Smooth muscle cell (in vitro differentiated cells): ENCODE measurements at regions not wholly inside any gene's neighbourhood (a gene's known extent, or its start where the extent isn't known, plus 50 kb on each side); places are given as distances from the start of the nearest gene placed in this dataset.

ENCODE experiments used
- DNase-seq: peaks from one replicate; lab custom pipeline; 2025; ENCODE audit not compliant: unreplicated experiment; lab: John Stamatoyannopoulos, UW
- H2AFZ ChIP-seq: fragments of 200-600 bp; sonication (generic); 2 replicates; pipeline ENCODE4 v1.6.0; 2016; ENCODE audit warnings: antibody characterized with exemption, low read depth, mild to moderate bottlenecking
- H3F3A ChIP-seq: fragments of 200-600 bp; sonication (generic); 2 replicates; pipeline ENCODE4 v1.6.0; 2017; ENCODE audit warnings: antibody characterized with exemption, low read depth
- H3K27ac ChIP-seq: fragments of 200-600 bp; sonication (generic); 2 replicates; pipeline ENCODE4 v1.5.1; 2016; ENCODE audit warnings: low read depth, mild to moderate bottlenecking
- H3K27me3 ChIP-seq: fragments of 200-600 bp; sonication (generic); 2 replicates; pipeline ENCODE4 v1.6.1; 2016; ENCODE audit warnings: low read depth, mild to moderate bottlenecking
- H3K36me3 ChIP-seq: fragments of 200-600 bp; sonication (generic); 2 replicates; pipeline ENCODE4 v1.5.1; 2016; ENCODE audit warnings: low read depth
- H3K4me1 ChIP-seq: fragments of 200-600 bp; sonication (generic); 2 replicates; pipeline ENCODE4 v1.5.1; 2016; ENCODE audit warnings: low read depth
- H3K4me2 ChIP-seq: fragments of 200-600 bp; sonication (generic); 2 replicates; pipeline ENCODE4 v1.6.0; 2016; ENCODE audit warnings: mild to moderate bottlenecking
- H3K4me3 ChIP-seq: fragments of 200-600 bp; sonication (generic); 2 replicates; pipeline ENCODE4 v1.5.1; 2016; ENCODE audit warnings: mild to moderate bottlenecking
- H3K79me2 ChIP-seq: fragments of 200-600 bp; sonication (generic); 2 replicates; pipeline ENCODE4 v1.6.0; 2016; ENCODE audit warnings: low read depth, mild to moderate bottlenecking
- H3K9ac ChIP-seq: fragments of 200-600 bp; sonication (generic); 2 replicates; pipeline ENCODE4 v1.6.0; 2016; ENCODE audit warnings: low read depth
- H3K9me3 ChIP-seq: fragments of 200-600 bp; sonication (generic); replicated peaks from 2 replicates; pipeline ENCODE4 v1.5.1; 2016; ENCODE audit warnings: low read depth
- H4K20me1 ChIP-seq: fragments of 200-600 bp; sonication (generic); 2 replicates; pipeline ENCODE4 v1.6.0; 2016; ENCODE audit warnings: low read depth
- WGBS: methylation state at CpG from one replicate; pipeline ENCODE4 v1.1.7; 2016; ENCODE audit warnings: low lambda C conversion rate; 5-methylcytosine and 5-hydroxymethylcytosine counted together
- TF ChIP-seq, protein P1 (sequence below): fragments of 200-600 bp; sonication (generic); IDR thresholded peaks from 2 replicates; pipeline ENCODE4 v1.5.1; 2017; ENCODE audit warnings: borderline replicate concordance, mild to moderate bottlenecking, antibody characterized with exemption; ENCODE audit not compliant: insufficient read depth, poor library complexity, severe bottlenecking

DNA sequence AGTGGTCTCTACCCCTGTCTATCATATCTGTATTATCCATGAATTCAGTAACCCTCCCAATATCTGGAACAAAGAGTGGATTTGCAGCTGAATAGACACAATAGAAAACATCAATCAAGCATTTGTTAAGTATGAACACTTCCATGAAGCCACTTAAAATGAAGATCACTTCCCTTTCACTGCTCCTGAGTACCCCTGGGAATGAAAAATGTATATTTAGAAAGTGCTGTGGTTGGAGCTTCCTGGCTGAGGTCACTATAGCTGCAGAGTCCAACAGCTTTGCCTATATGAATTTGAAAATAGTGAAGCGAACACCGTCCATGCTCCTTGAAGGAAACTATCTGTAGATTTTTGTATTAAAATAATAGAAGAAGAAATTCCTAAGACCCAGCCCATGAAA lies 227.0 kb downstream of the DTHD1 start:
- Histone ChIP-seq H3K9me3 (no peaks in the 10 kb centered on the region), H3K36me3 (no peaks in the 10 kb centered on the region), H4K20me1 (no peaks in the 10 kb centered on the region), H2AFZ (no peak overlapping the region), H3K9ac (no peak overlapping the region), H3K27ac (no peak overlapping the region), H3K4me3 (no peak overlapping the region), H3K4me1 (no peaks in the 10 kb centered on the region), H3K4me2 (no peak overlapping the region), H3K79me2 (no peaks in the 10 kb centered on the region), H3K27me3 (no peaks in the 10 kb centered on the region), H3F3A (no peaks in the 10 kb centered on the region)
- WGBS = 96% methylated on average over 2 of the region's 2 CpGs
- no peak for DNase-seq
- TF ChIP-seq, protein P1, sequence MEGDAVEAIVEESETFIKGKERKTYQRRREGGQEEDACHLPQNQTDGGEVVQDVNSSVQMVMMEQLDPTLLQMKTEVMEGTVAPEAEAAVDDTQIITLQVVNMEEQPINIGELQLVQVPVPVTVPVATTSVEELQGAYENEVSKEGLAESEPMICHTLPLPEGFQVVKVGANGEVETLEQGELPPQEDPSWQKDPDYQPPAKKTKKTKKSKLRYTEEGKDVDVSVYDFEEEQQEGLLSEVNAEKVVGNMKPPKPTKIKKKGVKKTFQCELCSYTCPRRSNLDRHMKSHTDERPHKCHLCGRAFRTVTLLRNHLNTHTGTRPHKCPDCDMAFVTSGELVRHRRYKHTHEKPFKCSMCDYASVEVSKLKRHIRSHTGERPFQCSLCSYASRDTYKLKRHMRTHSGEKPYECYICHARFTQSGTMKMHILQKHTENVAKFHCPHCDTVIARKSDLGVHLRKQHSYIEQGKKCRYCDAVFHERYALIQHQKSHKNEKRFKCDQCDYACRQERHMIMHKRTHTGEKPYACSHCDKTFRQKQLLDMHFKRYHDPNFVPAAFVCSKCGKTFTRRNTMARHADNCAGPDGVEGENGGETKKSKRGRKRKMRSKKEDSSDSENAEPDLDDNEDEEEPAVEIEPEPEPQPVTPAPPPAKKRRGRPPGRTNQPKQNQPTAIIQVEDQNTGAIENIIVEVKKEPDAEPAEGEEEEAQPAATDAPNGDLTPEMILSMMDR = no peak

DNA sequence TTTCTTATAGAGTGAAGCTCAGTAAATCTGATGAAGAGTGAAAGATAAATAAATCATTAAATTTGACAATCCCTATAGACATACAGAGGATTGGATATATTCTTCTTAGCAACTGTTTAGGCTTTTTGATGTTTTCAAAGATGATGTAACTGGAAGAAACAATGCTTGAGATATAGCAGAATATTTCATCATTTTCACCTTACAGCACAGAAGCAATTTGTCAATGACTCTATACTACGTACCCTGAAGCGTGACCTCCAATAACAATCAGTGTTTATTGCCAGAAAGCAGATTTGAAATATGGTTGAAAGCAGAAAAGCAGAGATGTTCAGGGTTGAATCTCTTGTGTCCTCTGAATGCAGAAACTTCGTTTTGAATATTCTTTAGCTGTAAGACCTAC lies 228.4 kb downstream of the DTHD1 start:
- Histone ChIP-seq H3K4me1 (no peaks in the 10 kb centered on the region), H4K20me1 (no peaks in the 10 kb centered on the region), H2AFZ (no peak overlapping the region), H3K4me2 (no peak overlapping the region), H3K4me3 (no peak overlapping the region), H3K27ac (no peak overlapping the region), H3K27me3 (no peaks in the 10 kb centered on the region), H3K36me3 (no peaks in the 10 kb centered on the region), H3K9ac (no peak overlapping the region), H3F3A (no peaks in the 10 kb centered on the region), H3K79me2 (no peaks in the 10 kb centered on the region), H3K9me3 (no peaks in the 10 kb centered on the region)
- TF ChIP-seq, protein P1 = no peak
- no peak for DNase-seq
- WGBS = 92% methylated on average over 3 of the region's 3 CpGs

DNA sequence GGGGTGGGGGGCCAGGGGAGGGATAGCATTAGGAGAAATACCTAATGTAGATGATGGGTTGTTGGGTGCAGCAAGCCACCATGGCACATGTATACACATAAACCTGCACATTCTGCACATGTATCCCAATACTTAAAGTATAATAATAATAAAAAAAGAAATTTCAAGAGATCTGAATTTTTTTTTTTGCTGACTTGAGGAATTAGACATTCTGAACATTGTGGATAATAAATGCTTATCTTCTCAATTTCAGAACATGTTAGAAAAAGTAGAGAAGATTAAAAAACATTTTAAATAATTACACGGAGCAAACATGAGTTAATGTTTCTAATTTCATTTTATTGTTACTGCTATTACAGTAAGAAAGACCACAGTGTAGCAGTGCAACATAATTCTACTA lies 230.4 kb downstream of the DTHD1 start:
- no peak overlapping the region for H2AFZ ChIP-seq
- 94% methylated on average over 1 of the region's 1 CpG for WGBS
- no peaks in the 10 kb centered on the region for H3K36me3 ChIP-seq
- no peaks in the 10 kb centered on the region for H4K20me1 ChIP-seq
- H3K9ac ChIP-seq = no peak overlapping the region
- no peak for DNase-seq
- H3K27me3 ChIP-seq = no peaks in the 10 kb centered on the region
- no peak overlapping the region for H3K4me2 ChIP-seq
- H3K4me1 ChIP-seq = no peaks in the 10 kb centered on the region
- no peaks in the 10 kb centered on the region for H3K9me3 ChIP-seq
- no peak overlapping the region for H3K27ac ChIP-seq
- H3K79me2 ChIP-seq = no peaks in the 10 kb centered on the region
- no peak overlapping the region for H3K4me3 ChIP-seq
- no peaks in the 10 kb centered on the region for H3F3A ChIP-seq
- TF ChIP-seq, protein P1 = no peak

DNA sequence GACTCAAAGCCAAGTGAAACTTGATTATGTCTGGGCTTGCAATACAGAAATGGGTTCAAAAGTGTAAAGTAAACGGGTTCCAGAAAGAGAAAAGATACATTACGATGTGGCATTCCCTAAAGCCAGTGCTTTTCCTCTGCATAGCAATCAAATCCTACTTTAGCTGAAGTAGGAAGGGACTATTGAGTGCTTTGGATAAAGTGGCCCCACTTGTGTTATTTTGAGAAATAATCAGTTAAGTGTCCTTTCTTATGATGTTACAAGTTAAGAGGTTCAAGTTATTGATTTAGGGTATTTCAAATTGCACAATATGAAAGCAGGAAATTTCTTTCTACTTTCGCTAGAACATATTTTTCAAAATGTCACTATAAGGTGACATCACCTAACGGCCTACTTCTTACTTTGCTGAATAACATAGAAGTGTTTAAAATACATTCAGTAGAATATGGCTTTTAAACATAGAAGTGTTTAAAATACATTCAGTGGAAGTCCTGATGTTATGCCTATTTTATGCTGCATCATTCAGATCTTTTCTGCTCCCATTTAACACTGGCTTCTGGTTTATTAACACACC lies 235.2 kb downstream of the DTHD1 start:
- H3K9ac ChIP-seq = no peak overlapping the region
- no peak overlapping the region for H2AFZ ChIP-seq
- TF ChIP-seq, protein P1 = no peak
- no peaks in the 10 kb centered on the region for H3K9me3 ChIP-seq
- no peaks in the 10 kb centered on the region for H3K36me3 ChIP-seq
- H3K4me2 ChIP-seq = no peak overlapping the region
- H3K4me3 ChIP-seq = no peak overlapping the region
- H3K27me3 ChIP-seq = no peaks in the 10 kb centered on the region
- no peaks in the 10 kb centered on the region for H3K4me1 ChIP-seq
- H3K79me2 ChIP-seq = no peaks in the 10 kb centered on the region
- H3F3A ChIP-seq = no peaks in the 10 kb centered on the region
- no peak for DNase-seq
- H3K27ac ChIP-seq = no peak overlapping the region
- 91% methylated on average over 4 of the region's 4 CpGs for WGBS
- no peaks in the 10 kb centered on the region for H4K20me1 ChIP-seq
